ENCODE measurements at regions not wholly inside any gene's neighbourhood (a gene's known extent, or its start where the extent isn't known, plus 50 kb on each side); places are given as distances from the start of the nearest gene placed in this dataset.
"Not testable (repeated sequence)": the region's sequence is repeated elsewhere in the genome, so short reads cannot be mapped to it uniquely, and the experiment has no call there.

GRCh38 chr21:14740116-14740515 lies 194.0 kb upstream of the SAMSN1 start:
- Histone ChIP-seq H3K4me3 (no peak overlapping the region), H3K27me3 (no peaks in the 10 kb centered on the region)

GRCh38 chr21:14739590-14739989 lies 193.5 kb upstream of the SAMSN1 start:
- no peak overlapping the region for H3K27ac ChIP-seq
- no peaks in the 10 kb centered on the region for H3K27me3 ChIP-seq
- intact Hi-C loops (cut with DNase I; ENCODE audit: low total_unique reads), result no loop called here
- no peaks in the 10 kb centered on the region for H3K9me3 ChIP-seq
- DNase-seq (ENCODE audit: low spot score in 2 of 2), result no peak
- no peak overlapping the region for H3K4me3 ChIP-seq
- H3K4me1 ChIP-seq, result no peaks in the 10 kb centered on the region
- H3K36me3 ChIP-seq, result no peaks in the 10 kb centered on the region
- TF ChIP-seq POLR2AphosphoS5 (IDR thresholded peaks at IDR 0.05) (no peak), POLR2A (IDR thresholded peaks at IDR 0.05) (no peak), CTCF (IDR thresholded peaks at IDR 0.05) (no peak)

More at GRCh38 chr21:14740116-14740515, 194.0 kb upstream of the SAMSN1 start:
- intact Hi-C loops (cut with DNase I; ENCODE audit: low total_unique reads), result no loop called here
- DNase-seq (ENCODE audit: low spot score in 2 of 2), result no peak
- no peak overlapping the region for H3K27ac ChIP-seq
- H3K4me1 ChIP-seq, result no peaks in the 10 kb centered on the region
- H3K36me3 ChIP-seq, result no peaks in the 10 kb centered on the region
- H3K9me3 ChIP-seq, result no peaks in the 10 kb centered on the region
- TF ChIP-seq POLR2AphosphoS5 (IDR thresholded peaks at IDR 0.05), result no peak
- TF ChIP-seq POLR2A (IDR thresholded peaks at IDR 0.05), result no peak
- TF ChIP-seq CTCF (IDR thresholded peaks at IDR 0.05), result no peak

DNA sequence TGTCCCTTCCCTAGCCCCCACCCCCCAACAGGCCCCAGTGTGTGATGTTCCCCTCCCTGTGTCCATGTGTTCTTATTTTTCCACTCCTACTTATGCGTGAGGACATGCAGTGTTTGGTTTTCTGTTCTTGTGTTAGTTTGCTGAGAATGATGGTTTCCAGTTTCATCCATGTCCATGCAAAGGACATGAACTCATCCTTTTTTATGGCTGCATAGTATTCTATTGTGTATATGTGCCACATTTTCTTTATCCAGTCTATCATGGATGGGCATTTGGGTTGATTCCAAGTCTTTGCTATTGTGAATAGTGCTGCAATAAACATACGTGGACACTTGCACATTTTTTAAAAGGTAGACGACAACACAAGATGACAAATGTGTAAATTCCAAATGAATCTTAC lies 192.5 kb upstream of the SAMSN1 start:
- H3K27me3 ChIP-seq, result not testable (repeated sequence)

DNA sequence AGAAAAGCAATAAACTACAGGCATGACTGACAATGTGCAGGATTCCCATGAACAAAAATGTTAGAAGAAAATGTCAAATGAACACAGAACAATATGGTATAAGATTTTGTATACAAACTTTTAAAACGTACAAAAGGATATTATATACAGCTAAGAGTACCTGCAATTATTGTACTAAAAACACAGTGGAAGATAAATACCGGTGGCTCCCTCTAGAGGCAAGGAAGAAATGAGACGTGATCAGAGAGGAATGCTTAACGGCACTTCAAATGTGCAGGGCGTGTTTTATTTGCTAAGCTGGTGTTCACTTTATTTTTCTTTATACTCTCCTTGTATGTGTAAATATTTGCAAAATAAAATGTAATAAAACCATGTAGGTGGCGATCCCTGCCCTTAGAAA lies 191.8 kb upstream of the SAMSN1 start:
- intact Hi-C loops (cut with DNase I; ENCODE audit: low total_unique reads), result no loop called here
- TF ChIP-seq POLR2AphosphoS5 (IDR thresholded peaks at IDR 0.05), result no peak
- peak; percentile 25 to 42 (median 38) for TF ChIP-seq CTCF (IDR thresholded peaks at IDR 0.05)
- no peak for TF ChIP-seq POLR2A (IDR thresholded peaks at IDR 0.05)
- DNase-seq (ENCODE audit: low spot score in 2 of 2), result no peak

More for the DNA sequence above, 192.5 kb upstream of the SAMSN1 start:
- H3K9me3 ChIP-seq; DNase-seq (ENCODE audit: low spot score in 2 of 2); intact Hi-C loops (cut with DNase I; ENCODE audit: low total_unique reads); H3K4me1 ChIP-seq; H3K36me3 ChIP-seq; H3K4me3 ChIP-seq; H3K27ac ChIP-seq: not testable (repeated sequence)

DNA sequence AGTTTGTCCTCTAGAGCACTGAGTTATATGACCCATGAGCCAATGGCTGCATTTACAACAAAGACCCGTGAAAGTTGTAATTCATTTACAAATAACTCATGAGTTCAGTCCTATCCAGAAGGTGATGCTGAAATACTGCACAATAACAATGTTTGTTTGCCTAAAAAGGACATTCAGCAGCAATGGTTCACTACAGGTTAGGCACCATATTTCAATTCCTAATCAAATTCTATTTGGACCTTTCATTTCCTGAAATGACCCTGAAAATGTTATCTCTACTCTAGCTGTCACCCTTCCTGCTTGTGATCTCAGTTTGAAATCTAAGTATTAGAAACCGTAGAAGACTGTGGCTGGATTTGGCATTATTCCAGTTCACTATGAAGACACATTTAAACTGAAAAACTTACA lies 191.2 kb upstream of the SAMSN1 start:
- Histone ChIP-seq H3K27me3 (no peaks in the 10 kb centered on the region), H3K36me3 (no peaks in the 10 kb centered on the region), H3K4me1 (no peaks in the 10 kb centered on the region), H3K4me3 (no peak overlapping the region), H3K9me3 (no peaks in the 10 kb centered on the region), H3K27ac (no peak overlapping the region)
- TF ChIP-seq POLR2A (IDR thresholded peaks at IDR 0.05) (no peak), POLR2AphosphoS5 (IDR thresholded peaks at IDR 0.05) (no peak), CTCF (IDR thresholded peaks at IDR 0.05) (no peak)
- DNase-seq (ENCODE audit: low spot score in 2 of 2), result no peak
- intact Hi-C loops (cut with DNase I; ENCODE audit: low total_unique reads), result no loop called here

More for the DNA sequence above, 191.8 kb upstream of the SAMSN1 start:
- Histone ChIP-seq H3K4me3 (no peak overlapping the region), H3K9me3 (no peaks in the 10 kb centered on the region), H3K36me3 (no peaks in the 10 kb centered on the region), H3K27ac (no peak overlapping the region), H3K4me1 (no peaks in the 10 kb centered on the region), H3K27me3 (no peaks in the 10 kb centered on the region)

DNA sequence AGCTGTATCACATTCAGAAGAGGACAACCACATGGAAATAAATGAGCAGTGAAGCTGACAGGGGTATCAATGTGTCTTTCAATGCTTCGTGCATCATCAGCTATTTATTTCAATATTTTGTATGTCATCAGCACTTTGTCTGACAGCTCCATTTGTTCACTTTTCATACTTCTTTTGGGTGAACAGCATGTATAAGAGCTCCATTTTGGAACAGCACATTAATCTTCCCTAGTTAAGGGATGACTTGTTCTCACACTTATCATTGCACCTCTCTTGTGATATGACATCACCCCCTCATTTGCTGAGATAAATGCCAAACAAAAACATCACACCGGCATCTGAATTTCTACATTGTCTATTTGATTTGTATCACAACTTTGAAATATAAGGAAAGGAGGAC lies 190.6 kb upstream of the SAMSN1 start:
- Histone ChIP-seq H3K4me3 (no peak overlapping the region), H3K27me3 (no peaks in the 10 kb centered on the region), H3K36me3 (no peaks in the 10 kb centered on the region), H3K27ac (no peak overlapping the region), H3K4me1 (no peaks in the 10 kb centered on the region), H3K9me3 (no peaks in the 10 kb centered on the region)
- TF ChIP-seq CTCF (IDR thresholded peaks at IDR 0.05) (no peak), POLR2AphosphoS5 (IDR thresholded peaks at IDR 0.05) (no peak), POLR2A (IDR thresholded peaks at IDR 0.05) (no peak)
- DNase-seq (ENCODE audit: low spot score in 2 of 2), result no peak
- intact Hi-C loops (cut with DNase I; ENCODE audit: low total_unique reads), result no loop called here
